ENCODE measurements at regions not wholly inside any gene's neighbourhood (a gene's known extent, or its start where the extent isn't known, plus 50 kb on each side); places are given as distances from the start of the nearest gene placed in this dataset.
A peak's percentile ranks its signal among the peaks of the same experiment; 100 is the strongest.
"Not testable (repeated sequence)": the region's sequence is repeated elsewhere in the genome, so short reads cannot be mapped to it uniquely, and the experiment has no call there.

DNA sequence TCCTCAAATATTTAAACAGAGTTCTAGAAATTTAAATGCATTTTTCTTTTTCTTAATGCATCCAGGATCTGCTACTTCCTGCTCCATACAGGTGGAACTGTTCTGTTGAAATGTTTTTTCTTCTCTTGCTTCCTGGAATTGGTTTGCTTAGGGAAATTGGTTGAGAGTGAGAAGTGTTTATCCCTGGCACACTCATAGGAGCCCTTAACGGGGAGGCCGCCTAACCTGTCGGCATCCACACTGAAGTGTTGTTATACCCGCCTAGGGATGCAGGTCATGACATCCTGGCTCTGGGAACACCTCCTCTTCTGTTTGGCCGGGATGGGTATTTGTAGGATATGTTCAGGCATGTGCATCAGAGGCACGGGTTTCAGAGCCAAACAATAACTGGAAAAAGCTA lies 239.7 kb downstream of the GADD45G start:
- DNase-seq = no peak

DNA sequence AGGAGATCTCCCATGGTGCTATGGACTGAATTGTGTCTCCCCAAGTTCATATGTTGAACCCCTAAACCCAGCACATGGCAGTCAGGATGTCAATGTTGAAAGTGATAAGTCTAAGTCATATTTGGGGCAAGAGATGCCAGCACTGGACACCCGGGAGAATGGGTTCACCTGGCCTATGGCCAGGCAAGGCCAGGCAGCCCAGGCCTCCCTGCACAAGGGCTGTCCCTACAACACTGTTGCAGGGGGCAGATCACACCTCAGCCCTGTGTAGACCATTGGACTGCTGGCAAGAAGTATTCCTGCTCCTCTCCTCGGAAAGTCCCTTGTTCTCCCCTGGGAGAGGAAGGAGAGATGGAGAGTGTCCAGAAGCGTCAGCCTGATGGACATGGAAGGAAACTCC lies 240.5 kb downstream of the GADD45G start:
- DNase-seq = no peak

DNA sequence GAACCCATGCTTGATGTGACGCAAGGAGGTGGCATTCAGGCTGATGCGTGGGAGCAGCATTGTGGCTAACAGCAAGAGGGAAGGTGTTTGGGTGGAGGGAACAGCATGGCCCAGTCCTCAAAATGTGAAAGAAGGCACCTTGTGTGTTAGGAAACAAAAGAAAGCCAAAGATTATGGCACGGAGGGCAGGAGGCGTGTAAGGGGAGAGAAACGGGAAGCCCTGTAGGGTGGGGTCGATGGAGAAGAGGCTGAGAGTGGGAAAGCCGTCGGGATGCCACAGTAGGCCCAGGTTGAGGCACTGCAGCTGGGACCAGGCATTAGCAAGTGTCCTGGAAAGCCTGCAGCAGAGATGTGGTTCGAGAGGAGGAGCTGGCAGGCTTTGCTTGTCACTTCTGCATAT lies 241.1 kb downstream of the GADD45G start:
- DNase-seq = no peak

DNA sequence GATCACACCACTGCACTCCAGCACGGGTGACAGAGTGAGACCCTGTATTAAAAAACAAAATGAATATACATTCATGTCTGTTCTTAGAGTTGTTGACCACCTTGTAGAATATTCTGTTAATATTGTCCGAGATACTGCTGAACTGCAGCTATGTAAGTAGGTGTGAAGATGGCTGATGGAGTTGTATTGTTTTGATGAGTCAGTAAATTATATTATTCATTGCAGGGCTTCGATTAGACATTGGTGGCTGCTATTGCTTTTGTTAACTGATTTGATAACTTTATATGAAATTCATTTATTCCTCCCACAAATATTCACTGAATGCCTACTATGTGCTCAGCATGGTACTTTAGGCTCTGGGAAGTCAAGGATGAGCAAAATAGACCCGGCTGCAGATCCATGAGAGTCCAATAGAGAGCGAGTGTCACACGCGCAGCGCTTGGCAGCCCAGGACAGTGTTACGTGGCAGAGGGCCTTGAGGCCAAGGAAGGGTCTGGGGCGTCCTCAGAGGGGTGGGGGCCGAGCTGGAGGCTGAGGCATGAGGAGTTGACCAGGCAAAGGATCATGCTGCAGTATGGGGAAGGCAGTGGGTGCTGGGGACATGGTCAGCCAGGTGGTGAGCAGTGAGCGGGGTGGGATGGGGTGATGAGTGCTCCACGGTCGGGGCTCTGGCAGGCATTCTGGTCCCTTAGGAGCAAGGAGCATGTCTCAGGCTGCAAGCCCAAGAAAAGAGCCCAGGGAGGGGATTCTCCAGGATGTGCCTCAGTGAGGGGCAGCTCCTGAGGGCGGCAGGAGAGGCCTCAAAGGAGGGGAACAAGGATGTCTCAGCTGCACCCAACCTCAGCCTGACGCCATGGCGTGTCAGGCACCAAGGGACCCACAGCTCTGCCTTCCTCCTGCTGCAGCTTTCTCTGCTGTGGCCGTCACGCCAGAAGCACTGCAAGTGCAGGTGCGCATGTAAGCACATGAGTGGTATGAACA lies 243.5 kb downstream of the GADD45G start:
- DNase-seq = no peak

DNA sequence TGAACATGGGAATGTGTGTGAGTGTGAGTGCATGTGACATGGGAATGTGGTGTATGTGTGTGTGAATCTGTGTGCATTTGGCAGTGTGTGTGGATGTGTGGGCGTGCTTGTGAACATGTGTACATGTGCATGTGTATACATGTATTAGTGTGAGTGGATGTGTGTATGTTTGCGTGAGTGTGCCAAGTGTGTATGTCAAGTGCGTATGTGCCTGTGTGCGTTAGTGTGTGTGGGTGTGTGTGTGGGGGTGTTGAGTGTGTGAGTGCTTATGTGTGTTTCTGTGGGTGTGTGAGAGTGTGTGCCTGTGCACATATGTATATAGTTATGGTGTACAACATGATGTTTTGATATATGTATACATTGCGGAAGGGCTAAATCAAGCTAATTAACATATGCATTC lies 244.3 kb downstream of the GADD45G start:
- DNase-seq = no peak

DNA sequence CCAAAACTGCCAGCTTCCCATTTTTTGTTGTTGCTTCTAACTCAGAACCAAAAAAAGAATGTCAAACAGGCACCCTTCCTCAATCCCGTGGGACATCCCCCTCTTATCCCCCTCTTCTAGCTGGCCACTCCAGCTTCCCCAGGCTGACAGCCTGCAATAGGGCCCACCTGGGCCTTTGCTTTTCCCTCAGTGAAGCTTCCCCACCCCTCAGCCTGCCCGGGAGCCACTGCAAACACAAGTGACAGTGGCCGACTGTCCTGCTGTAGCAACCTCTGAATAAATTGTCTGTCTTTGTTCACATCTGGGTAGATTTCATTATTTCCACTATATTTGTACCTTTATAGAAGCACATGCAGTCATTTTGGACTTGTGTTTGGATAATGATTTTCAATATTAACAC lies 245.3 kb downstream of the GADD45G start:
- no peak for DNase-seq

DNA sequence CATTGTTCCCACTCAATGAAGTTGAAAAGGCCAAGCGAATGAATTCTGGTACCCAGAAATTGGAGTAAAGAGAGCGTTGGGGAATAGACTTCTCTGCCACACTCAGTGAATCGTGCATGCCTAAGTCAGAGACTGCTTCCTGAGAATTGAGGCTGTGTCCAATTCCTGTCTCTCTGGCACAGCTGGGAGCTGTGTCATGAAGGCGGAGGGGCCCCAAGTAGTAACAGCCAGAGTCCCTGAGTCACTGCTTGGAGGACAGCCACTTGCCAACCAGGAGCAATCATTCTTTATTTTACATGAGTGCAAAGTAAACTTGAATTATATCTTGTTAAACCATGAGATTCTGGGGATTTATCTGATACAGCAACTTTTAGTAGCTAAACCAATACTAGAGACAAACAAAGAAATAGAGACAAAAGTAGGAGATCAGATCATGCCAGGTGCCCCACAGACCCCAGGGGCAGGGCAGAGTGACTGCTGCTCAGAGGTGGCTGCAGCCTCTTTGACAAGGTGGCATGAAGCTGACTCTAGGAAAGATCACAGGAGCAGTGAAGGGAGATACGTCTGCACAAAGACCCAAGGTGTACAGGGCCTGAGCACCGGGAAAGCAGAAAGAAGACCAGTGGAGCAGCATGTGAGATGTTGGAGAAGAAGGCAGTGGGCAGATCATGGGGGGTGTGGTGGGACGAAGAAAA lies 246.0 kb downstream of the GADD45G start:
- DNase-seq = no peak

DNA sequence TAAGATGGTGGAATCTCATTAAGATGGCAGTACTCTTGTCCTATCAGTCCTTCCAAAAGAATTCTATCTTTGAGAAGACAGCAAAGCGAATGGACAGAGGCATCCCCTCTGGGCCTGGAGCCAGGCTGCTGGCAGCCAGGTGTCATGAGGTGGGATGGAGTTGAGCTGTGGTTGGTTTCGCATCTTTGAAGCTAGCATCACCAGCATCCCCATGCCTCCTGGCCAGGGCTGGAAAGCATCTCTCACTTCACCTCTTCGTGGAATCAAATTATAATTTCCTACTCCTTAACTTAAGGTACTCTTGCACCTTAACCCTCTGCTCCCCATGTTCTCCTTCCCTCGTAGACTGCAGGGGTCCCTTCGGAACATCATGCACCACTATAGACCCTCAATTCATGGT lies 248.3 kb downstream of the GADD45G start:
- no peak for DNase-seq

DNA sequence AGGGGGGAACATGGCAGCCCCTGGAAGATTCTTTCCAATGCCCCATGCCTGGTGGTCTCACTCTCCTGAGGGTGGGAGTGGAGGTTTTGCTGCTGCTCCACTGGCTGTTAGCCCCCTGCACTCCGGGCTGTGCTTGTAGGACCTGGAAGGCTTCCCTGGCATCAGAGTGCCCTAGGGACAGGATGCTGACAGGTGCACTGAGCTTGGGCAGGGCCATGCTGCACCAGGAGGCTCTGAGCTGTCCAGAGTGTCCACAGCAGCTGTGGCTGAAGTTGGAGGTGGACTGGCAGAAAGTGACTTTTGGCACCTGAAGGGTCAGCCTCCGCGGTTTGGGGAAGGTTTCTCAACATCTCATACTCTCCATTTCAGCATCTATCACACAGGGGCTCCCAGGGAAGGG lies 249.1 kb downstream of the GADD45G start:
- DNase-seq = no peak

DNA sequence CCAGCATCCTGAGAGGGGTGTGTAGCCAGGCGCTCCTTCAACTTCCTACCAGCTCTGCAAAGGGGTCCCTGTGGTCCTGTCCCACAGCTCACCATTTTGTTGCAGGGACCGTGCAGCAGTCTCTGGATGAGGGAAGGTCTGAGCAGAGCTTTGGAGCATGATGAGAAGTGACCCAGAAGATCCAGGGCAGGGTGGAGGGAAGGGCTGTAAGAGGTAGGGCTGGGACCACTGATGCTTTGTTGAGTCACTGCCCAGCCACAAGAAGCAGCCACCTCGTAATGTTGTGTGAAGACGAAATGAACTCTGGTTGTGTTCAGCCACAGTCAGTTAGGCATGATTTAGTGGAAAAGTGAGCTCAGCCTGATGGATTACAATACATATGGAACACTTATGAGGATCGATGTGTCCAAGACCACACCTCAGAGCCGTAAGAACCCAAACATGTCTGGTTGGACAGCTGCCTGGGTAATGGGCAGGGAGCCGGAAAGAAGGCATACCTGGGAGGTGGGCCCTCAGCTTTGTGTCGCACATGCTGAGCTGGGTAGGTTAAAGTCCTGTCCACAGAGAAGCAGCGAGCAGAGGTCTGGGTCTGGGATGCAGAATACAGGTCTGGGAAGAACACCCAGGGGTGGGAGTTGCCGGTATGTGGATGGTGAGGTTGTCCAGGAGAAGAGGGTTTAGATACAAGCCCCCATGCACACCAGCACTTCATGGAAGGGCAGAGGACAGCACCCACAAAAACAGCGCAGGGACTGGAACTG lies 250.1 kb downstream of the GADD45G start:
- DNase-seq = no peak

DNA sequence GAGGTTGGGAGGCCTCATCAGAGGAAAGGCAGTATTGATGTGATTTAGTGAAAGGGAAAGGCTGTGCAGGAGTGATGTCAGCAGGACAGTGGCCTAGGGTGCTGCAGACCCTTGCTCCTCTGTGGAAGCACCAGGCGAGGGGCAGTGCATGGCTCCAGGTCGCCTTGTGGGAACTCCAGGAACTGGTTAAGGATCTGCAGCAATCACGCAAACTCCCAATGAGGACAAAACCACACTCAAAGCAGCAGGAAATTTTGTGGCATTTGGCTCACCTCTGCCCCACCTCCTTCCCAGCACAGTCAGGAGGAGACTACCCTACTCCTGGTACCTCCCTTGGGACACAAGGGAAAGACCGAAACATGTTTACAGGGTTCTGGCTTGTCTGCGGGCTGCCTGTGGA lies 251.5 kb downstream of the GADD45G start:
- peak in 1 of 2 experiments; percentile 59 for DNase-seq

DNA sequence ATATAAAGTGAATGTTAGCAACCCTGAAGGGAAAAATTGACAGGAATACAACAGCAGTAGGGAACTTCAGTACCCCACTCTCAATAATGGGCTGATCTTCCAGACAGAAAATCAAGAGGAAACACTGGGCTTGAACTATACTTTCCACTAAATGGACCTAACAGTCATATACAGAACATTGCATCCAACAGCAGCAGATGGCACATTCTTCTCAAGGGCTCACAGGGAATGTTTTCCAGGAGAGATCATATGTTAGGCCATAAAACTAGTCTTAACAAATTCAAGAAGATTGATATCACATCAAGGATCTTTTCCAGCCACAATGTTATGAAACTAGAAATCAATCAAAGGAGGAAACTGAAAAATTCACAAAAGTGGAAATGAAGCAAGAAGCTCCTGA lies 252.1 kb downstream of the GADD45G start:
- DNase-seq = peak; percentile 40 to 74

DNA sequence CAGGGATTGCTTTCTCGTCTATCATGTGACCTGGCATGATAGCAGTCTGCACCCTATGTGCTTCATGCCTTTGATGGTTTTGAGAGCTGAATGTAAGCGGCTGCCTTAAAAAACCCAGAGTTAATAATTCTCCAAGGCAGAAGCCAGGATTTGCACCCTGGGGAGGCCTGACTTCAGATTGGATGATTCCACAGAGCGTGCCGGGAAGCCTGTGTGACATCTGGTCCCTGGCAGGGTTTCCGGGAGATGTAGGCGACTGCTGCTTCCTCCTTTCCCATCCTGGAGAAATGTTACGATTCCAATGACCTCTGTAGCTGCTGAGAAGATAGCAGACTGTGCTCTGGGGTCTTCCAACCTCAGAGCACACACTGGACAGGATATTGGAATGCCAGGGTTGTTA lies 255.0 kb downstream of the GADD45G start:
- peak in 1 of 2 experiments; percentile 47 for DNase-seq

DNA sequence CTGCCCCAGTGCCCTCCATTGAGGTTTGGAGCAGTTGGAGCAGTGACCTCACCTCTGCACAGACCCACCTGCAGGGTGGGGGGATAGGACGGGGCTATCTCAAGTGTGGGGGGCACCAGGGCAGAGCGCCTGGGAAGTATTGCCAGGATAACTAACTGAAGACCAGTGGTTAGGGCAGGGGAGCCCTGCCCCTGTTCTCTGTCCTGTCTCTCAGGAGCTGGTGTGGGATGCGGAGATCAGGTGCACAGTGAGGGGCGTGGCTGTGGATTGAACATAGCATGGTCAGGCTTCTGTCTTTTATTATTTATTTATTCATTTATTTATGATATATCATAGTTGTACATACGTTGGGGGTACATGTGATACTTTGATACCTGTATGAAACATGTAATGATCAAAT lies 256.6 kb downstream of the GADD45G start:
- not testable (repeated sequence) for DNase-seq

DNA sequence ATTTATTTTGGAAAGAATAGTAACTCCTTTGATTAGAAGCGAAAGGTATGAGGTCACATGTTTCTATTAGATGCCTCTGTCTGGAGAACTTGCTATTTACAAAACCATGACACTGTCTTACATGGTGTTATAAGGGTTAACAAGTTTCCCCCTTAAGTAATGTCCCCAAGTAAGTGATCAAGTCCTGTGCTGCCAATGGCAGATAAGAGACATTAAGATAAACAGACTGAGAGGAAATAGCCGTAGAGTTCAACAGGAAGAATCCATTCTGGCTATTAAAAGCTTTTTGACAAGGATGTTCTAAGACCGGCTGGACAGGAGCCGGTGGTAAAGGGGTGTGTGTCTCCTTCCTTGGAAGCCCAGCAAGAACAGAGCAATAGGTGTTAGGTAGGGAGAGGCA lies 257.5 kb downstream of the GADD45G start:
- DNase-seq = no peak

DNA sequence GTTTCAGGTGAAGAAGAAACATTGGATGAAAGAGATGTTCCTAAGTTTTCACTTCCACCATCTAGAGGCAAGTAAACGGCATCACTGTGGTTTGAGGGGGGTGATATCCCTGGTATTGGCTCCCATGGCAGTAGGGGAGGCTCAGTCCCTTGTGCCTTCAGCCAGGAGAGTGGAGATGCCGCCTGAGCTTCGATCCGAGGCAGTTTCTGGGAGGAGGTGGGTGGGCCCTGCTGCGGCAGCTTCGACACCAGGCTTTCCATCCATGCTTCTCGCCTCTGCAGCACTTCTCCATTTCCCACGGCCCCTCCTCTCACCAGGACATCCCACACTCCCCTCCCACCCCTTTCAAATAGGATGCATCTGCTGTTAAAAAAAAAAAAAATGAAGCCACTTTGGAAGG lies 258.3 kb downstream of the GADD45G start:
- DNase-seq = no peak

DNA sequence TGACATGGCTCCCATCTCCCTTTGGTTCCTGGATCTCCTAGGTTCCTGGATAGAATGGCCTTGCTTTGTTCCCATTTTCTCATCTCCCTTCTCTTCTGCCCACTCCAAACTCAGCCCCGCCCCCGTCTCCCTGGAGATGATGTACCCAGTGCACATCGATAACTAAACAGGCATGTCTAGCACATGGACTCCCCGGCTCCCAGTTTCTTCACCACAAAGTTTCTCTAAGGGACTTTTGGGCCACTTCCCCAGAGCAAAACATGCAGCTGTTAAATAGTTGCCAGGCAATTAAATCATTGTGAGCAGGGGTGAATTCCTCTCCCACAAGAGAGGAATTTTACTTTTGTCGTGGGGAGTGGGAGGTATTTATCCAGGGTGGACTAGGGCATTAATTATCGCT lies 259.0 kb downstream of the GADD45G start:
- DNase-seq = no peak

DNA sequence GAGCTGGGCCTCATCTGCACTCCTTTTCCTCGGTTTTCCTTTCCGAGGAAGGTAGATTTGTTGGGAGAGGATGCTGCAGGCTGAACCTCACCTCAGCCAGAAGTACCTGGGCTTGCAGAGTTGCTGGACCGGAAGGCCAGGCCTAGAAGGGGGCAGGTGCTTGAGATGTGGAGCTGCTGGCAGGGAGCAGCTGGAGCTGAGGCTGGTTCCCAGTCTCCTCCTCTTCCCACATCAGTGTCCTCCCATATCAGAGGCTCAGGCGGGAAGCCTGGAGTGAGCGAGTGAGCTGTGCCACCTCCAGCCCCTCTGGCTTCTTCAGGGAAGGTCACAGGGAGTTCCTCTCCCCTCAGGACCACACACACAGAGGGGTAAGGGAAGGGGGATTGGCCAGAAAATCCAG lies 259.4 kb downstream of the GADD45G start:
- DNase-seq = peak in 1 of 2 experiments; percentile 17

DNA sequence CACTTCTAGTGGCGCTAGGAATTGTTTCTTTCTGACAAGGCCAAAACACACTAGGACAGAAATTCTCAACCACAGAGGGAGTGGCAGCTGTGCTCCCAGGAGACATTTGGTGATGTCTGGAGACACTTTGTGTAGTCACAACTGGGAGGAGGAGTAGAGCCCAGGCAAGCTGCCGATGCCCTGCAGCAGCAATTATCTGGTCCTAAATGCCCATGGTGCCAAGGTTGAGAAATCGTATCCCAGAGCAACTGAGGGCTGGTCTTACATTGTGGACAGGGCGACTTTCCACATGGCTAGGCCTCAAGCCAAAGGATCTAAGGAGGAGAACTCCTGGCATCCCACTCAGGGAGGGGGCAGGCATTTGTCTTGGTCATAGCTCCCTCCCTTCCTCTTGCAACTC lies 259.9 kb downstream of the GADD45G start:
- no peak for DNase-seq

DNA sequence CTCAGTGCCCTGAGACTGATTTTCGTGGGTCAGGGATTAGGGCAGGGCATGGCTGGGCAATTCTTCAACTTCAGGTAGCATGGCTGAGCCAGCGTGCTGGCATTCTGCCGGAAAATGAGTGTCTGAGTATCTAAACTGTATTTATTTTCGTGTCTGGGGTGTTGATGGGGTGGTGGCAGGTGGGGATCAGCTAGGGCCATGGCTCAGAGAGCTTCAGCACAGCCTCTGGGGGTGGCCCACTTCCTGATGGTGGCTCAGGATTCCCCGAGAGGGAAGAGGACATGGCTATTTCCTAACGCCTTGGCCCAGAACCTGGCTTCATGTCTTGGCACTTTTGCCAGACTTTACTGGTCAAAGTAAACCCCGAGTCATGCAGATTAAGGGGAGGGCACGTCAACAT lies 260.5 kb downstream of the GADD45G start:
- no peak for DNase-seq

DNA sequence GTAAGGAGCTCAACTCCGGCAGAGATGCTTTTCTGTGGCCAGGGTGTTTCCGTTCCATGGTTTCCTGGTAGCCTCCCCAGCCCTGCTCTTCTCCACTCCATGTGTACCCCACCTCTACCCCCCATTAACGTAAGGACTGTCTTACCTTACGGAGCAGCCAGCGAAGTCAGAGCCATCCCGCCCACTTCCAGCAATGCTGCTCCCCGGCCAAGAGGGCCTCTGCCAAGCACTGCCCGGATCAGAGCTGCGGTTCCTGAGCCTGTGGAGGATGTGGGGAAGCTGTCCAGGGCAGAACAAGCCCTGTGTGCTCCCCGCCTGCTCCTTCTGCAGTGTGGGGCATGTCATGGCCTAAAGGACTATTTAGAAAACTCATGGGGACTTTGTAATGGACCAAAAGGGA lies 261.2 kb downstream of the GADD45G start:
- DNase-seq = no peak

DNA sequence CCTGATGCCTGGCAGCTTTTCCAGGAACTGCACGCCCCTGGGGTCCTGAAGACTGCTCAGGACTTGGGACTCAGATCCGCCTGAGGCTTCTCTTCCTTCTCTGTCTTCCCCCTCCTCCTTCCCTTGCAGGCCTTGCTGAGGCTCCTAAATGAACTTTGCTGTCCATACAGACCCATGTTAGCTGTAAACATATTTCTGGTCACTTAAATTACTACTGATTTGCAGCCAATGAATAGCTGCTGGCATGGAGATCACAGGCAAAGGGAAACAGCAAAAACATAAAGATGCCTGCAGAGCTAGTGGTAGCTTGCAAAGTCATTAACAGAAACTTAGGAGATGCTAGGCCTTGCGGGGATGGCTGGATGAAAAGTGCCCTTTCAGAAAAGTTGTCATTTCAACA lies 261.9 kb downstream of the GADD45G start:
- no peak for DNase-seq

DNA sequence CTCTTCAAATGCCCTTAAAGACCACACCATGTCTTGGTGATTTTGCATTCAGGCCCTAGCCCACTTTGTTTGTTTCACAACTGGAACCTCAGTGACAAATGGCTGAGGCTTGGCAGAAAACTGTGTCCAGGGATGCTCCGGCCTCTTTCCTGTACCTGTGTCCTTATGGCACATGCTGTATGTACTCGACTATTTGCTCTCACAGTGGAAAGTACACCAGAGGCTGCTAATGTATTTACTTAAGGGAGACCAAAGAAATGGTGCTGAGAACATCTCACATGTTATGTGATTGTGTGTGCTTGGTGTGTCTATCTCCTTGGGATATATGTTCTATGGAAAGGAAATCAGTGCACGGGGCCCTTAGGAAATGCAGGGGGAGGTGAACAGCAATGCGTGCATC lies 263.3 kb downstream of the GADD45G start:
- DNase-seq = no peak

Data from NCI-H524 (cell line).